Cardiac muscle cell (in vitro differentiated cells and primary cell): ENCODE measurements at regions not wholly inside any gene's neighbourhood (a gene's known extent, or its start where the extent isn't known, plus 50 kb on each side); places are given as distances from the start of the nearest gene placed in this dataset.
A peak's percentile ranks its signal among the peaks of the same experiment; 100 is the strongest.

Source experiments
- DNase-seq, 2 donors: peaks; one replicate each; pipeline versions ENCODE4 v3.0.0 to v3.0.0-alpha.2; 2010 to 2017; ENCODE audit warnings: low read depth in 1 of 2, low spot score in 1 of 2
- H3K27ac ChIP-seq: fragments of 200-600 bp; sonication (generic); 2 replicates; pipeline ENCODE4 v1.5.1; 2016
- H3K27me3 ChIP-seq: fragments of 200-600 bp; sonication (generic); 2 replicates; pipeline ENCODE4 v1.6.0; 2016; ENCODE audit warnings: control low read depth
- H3K36me3 ChIP-seq: fragments of 200-600 bp; sonication (generic); 2 replicates; pipeline ENCODE4 v1.5.1; 2016; ENCODE audit warnings: control low read depth
- H3K4me1 ChIP-seq: fragments of 200-600 bp; sonication (generic); 2 replicates; pipeline ENCODE4 v1.8.1; 2017; ENCODE audit warnings: low read depth, mild to moderate bottlenecking, mixed run types
- H3K4me3 ChIP-seq: fragments of 200-600 bp; sonication (generic); 2 replicates; pipeline ENCODE4 v1.5.1; 2016; ENCODE audit warnings: mild to moderate bottlenecking
- H3K9me3 ChIP-seq: fragments of 200-600 bp; sonication (generic); 2 replicates; pipeline ENCODE4 v1.5.1; 2017; ENCODE audit warnings: low read depth, mild to moderate bottlenecking, control low read depth
- CTCF ChIP-seq: IDR thresholded peaks from 2 replicates; pipeline ENCODE4 v1.5.1; 2012; ENCODE audit warnings: low read depth, mild to moderate bottlenecking, low read length

DNA sequence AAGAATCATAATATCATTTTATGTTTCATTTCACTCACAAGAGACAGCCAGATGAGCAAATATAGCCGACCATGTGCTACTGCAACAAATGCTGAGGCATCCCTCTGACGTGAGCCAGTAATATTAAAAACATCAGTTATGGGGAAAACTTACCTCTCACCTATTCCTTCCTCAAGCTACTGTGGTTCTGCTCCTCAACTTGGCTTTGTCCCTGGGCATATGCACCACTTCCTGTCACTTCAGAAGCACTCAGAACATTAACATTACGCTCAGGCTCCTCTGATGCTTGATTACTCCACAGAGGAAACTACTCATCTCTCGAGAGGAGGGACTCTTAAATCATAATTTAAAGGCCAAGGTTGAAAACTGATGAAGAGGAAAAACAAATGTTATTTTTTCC, 457.0 kb upstream of the ALCAM start:
- no peak overlapping the region for H3K4me3 ChIP-seq
- no peaks in the 10 kb centered on the region for H3K27me3 ChIP-seq
- DNase-seq: peak in 1 of 2 donors; percentile 14
- no peaks in the 10 kb centered on the region for H3K4me1 ChIP-seq
- no peaks in the 10 kb centered on the region for H3K36me3 ChIP-seq
- no peak for TF ChIP-seq CTCF
- no peaks in the 10 kb centered on the region for H3K9me3 ChIP-seq
- no peak overlapping the region for H3K27ac ChIP-seq

GRCh38 chr3:104911376-104911775, 455.3 kb upstream of the ALCAM start:
- H3K27ac ChIP-seq: no peak overlapping the region
- no peak for DNase-seq
- no peaks in the 10 kb centered on the region for H3K9me3 ChIP-seq
- H3K27me3 ChIP-seq: no peaks in the 10 kb centered on the region
- H3K4me3 ChIP-seq: no peak overlapping the region
- no peak for TF ChIP-seq CTCF
- no peaks in the 10 kb centered on the region for H3K4me1 ChIP-seq
- no peaks in the 10 kb centered on the region for H3K36me3 ChIP-seq

DNA sequence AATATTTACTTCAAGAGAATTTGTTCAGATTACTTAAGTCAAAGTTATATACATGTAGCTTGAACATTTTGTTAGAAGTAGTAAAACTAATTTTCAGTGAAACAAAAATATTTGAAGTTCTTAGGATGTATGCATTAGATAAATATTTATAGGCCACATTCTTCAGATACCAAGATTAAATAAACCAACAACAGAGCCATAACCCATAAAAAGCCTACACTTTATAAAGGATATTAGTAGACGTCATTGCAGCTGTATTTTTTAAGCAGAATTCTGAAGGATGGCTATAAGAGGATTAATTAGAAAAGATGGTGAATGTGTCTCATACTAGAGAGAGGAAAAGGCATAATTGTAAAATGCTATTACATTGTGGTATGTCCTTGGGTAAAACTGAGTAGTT, 449.7 kb upstream of the ALCAM start:
- no peaks in the 10 kb centered on the region for H3K9me3 ChIP-seq
- H3K36me3 ChIP-seq: no peaks in the 10 kb centered on the region
- H3K4me3 ChIP-seq: no peak overlapping the region
- TF ChIP-seq CTCF: no peak
- no peaks in the 10 kb centered on the region for H3K27me3 ChIP-seq
- H3K4me1 ChIP-seq: no peaks in the 10 kb centered on the region
- H3K27ac ChIP-seq: no peak overlapping the region
- no peak for DNase-seq

GRCh38 chr3:104920512-104920911, 446.2 kb upstream of the ALCAM start:
- Histone ChIP-seq H3K27me3 (no peaks in the 10 kb centered on the region), H3K4me3 (no peak overlapping the region), H3K9me3 (no peaks in the 10 kb centered on the region), H3K36me3 (no peaks in the 10 kb centered on the region), H3K27ac (no peak overlapping the region), H3K4me1 (no peaks in the 10 kb centered on the region)
- no peak for TF ChIP-seq CTCF
- DNase-seq: no peak

GRCh38 chr3:104933972-104934371, 432.7 kb upstream of the ALCAM start:
- DNase-seq: no peak
- Histone ChIP-seq H3K27me3 (no peaks in the 10 kb centered on the region), H3K36me3 (no peaks in the 10 kb centered on the region), H3K4me1 (no peaks in the 10 kb centered on the region), H3K4me3 (no peak overlapping the region), H3K9me3 (no peaks in the 10 kb centered on the region), H3K27ac (no peak overlapping the region)
- TF ChIP-seq CTCF: no peak

DNA sequence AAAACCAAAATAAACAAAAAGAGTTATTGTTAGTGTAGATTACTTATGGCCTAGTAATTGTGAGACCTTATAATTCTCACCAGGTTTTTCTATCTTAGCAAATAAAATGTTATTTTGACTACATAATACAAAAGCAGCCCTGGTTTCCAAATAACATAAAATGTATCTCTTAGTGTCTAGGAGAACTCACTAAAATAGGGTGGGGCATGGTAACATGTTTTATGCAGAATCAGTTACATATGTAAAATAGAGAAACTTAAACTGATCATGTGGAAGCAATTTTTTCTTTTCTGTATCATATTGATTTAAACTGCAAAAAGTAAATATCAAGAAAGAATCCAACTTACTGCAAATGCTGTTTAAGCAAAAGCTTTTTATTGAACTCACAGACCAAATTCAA, 431.1 kb upstream of the ALCAM start:
- no peak for DNase-seq
- Histone ChIP-seq H3K36me3 (no peaks in the 10 kb centered on the region), H3K27ac (no peak overlapping the region), H3K4me3 (no peak overlapping the region), H3K9me3 (no peaks in the 10 kb centered on the region), H3K4me1 (no peaks in the 10 kb centered on the region), H3K27me3 (no peaks in the 10 kb centered on the region)
- no peak for TF ChIP-seq CTCF
